ENCODE measurements at regions not wholly inside any gene's neighbourhood (a gene's known extent, or its start where the extent isn't known, plus 50 kb on each side); places are given as distances from the start of the nearest gene placed in this dataset.
A peak's percentile ranks its signal among the peaks of the same experiment; 100 is the strongest.

DNA sequence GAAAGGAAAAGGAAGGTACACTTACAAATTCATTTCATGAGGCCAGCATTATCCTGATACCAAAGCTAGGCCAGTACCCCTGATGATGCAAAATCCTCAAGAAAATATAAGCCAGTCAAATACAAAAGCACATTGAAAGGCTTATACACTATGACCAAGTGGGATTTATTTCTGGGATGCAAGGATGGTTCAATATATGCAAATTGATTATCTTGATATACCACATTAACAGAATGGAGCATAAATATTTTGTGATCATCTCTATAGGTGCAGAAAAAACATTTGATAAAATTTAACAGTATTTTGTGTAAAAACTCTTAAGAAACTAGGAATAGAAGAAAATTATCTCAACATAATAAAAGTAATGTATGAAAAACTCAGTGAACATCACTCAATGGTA is 97.0 kb upstream of the BCAT1 start:
- H3K9me3 ChIP-seq (ENCODE audit: control extremely low read depth in 1 of 3, control insufficient read depth in 2 of 3, insufficient read depth in 1 of 3, low read length in 2 of 3) = peaks cover 0 to 4% (median 2%) of the 10 kb centered on the region in 3 donors
- CTCF ChIA-PET = interaction anchor here (0.7 kb wide), 1 partner anchor 89 kb away, joined by 3 read pairs; no protein-coding TSS in a partner anchor
- H3K4me2 ChIP-seq (replicated peaks; ENCODE audit: low read depth, low read length, poor library complexity, severe bottlenecking) = no peak overlapping the region
- H3K36me3 ChIP-seq (replicated peaks in 1 of 2; ENCODE audit: control extremely low read depth in 1 of 2, control insufficient read depth in 1 of 2, extremely low read depth in 1 of 2, insufficient read depth in 2 of 2, low read length in 1 of 2) = no peaks in the 10 kb centered on the region
- Mint-ChIP-seq H3K4me1 (peaks cover 30% of the 10 kb centered on the region), H3K9me3 (ENCODE audit: insufficient read depth) (peaks cover 2% of the 10 kb centered on the region), H3K4me3 (no peak overlapping the region), H3K27me3 (no peaks in the 10 kb centered on the region), H3K27ac (no peak overlapping the region)
- H2AFZ ChIP-seq (ENCODE audit: insufficient read depth, low read depth, low read length, poor library complexity, severe bottlenecking) = no peak overlapping the region
- ATAC-seq (ENCODE audit: low read depth) (no peak), DNase-seq (no peak)
- peaks cover 14 to 19% of the 10 kb centered on the region in 2 donors for H3K4me1 ChIP-seq (ENCODE audit: control insufficient read depth in 2 of 2, insufficient read depth in 2 of 2, low read length in 2 of 2)
- H3K27ac ChIP-seq (ENCODE audit: low read length in 2 of 2) = no peak overlapping the region
- POLR2A ChIA-PET = no interaction called here
- H3K79me2 ChIP-seq (ENCODE audit: control insufficient read depth, insufficient read depth, low read length) = peaks cover 6% of the 10 kb centered on the region
- H3K4me3 ChIP-seq (ENCODE audit: control extremely low read depth in 1 of 5, extremely low read depth in 1 of 5, insufficient read depth in 1 of 5, low read depth in 2 of 5, low read length in 4 of 5) = no peak overlapping the region
- no peaks in the 10 kb centered on the region for H3K27me3 ChIP-seq (replicated peaks in 1 of 4; ENCODE audit: control extremely low read depth in 1 of 4, control insufficient read depth in 3 of 4, insufficient read depth in 4 of 4, low read length in 3 of 4)
- H3K9ac ChIP-seq (ENCODE audit: low read length) = no peak overlapping the region
- intact Hi-C loops (cut with micrococcal nuclease) = no loop called here
- TF ChIP-seq EZH2 (IDR thresholded peaks at IDR 0.05; ENCODE audit: borderline replicate concordance, insufficient read depth, low read depth, low read length, poor library complexity, severe bottlenecking) = no peak
- TF ChIP-seq, protein P1, sequence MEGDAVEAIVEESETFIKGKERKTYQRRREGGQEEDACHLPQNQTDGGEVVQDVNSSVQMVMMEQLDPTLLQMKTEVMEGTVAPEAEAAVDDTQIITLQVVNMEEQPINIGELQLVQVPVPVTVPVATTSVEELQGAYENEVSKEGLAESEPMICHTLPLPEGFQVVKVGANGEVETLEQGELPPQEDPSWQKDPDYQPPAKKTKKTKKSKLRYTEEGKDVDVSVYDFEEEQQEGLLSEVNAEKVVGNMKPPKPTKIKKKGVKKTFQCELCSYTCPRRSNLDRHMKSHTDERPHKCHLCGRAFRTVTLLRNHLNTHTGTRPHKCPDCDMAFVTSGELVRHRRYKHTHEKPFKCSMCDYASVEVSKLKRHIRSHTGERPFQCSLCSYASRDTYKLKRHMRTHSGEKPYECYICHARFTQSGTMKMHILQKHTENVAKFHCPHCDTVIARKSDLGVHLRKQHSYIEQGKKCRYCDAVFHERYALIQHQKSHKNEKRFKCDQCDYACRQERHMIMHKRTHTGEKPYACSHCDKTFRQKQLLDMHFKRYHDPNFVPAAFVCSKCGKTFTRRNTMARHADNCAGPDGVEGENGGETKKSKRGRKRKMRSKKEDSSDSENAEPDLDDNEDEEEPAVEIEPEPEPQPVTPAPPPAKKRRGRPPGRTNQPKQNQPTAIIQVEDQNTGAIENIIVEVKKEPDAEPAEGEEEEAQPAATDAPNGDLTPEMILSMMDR (IDR thresholded peaks at IDR 0.05) = no peak
- no peaks in the 10 kb centered on the region for H4K20me1 ChIP-seq (ENCODE audit: control insufficient read depth, insufficient read depth, low read length, poor library complexity, severe bottlenecking)

DNA sequence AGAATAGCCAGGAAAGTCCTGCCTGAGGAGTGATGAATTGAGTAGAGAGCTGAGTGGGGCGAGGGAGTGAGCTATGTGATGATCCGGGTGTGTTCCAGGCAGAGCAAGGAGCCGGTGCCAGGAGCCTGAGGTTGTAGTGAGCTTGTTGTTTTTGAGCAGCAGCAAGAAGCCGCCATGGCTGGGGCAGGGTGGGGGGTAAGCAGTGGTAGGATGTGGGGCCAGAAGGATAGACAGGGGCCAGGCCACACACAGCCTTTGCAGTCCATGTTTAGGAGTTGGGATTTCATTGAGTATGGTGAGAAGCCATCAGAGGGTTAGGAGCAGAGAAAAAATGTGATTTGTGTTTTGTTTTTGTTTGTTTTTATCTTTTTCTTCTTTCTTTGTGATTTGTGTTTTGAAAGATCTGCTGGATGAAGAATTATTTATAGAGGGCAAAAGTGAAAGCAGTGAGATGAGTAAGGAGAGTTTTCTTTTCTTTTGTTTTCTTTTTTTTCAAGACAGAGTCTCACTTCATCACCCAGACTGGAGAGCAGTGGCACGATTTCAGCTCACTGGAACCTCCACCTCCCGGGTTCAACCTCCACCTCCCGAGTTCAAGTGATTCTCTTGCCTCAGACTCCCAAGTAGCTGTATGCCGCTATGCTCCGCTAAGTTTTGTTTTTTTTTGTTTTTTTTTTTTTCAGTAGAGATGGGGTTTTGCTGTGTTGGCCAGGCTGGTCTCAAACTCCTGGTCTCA is 92.3 kb upstream of the BCAT1 start:
- no peaks in the 10 kb centered on the region for H4K20me1 ChIP-seq (ENCODE audit: control insufficient read depth, insufficient read depth, low read length, poor library complexity, severe bottlenecking)
- peak overlapping the region; percentile 40 for H3K4me2 ChIP-seq (replicated peaks; ENCODE audit: low read depth, low read length, poor library complexity, severe bottlenecking)
- peak overlapping the region; percentile 41 for H2AFZ ChIP-seq (ENCODE audit: insufficient read depth, low read depth, low read length, poor library complexity, severe bottlenecking)

More for the DNA sequence above, 92.3 kb upstream of the BCAT1 start:
- Histone ChIP-seq H3K27ac (ENCODE audit: low read length in 2 of 2) (no peak overlapping the region), H3K9me3 (ENCODE audit: control extremely low read depth in 1 of 3, control insufficient read depth in 2 of 3, insufficient read depth in 1 of 3, low read length in 2 of 3) (no peaks in the 10 kb centered on the region), H3K4me1 (ENCODE audit: control insufficient read depth in 2 of 2, insufficient read depth in 2 of 2, low read length in 2 of 2) (peaks cover 10 to 21% of the 10 kb centered on the region in 2 donors), H3K36me3 (replicated peaks in 1 of 2; ENCODE audit: control extremely low read depth in 1 of 2, control insufficient read depth in 1 of 2, extremely low read depth in 1 of 2, insufficient read depth in 2 of 2, low read length in 1 of 2) (no peaks in the 10 kb centered on the region), H3K27me3 (replicated peaks in 1 of 4; ENCODE audit: control extremely low read depth in 1 of 4, control insufficient read depth in 3 of 4, insufficient read depth in 4 of 4, low read length in 3 of 4) (no peaks in the 10 kb centered on the region), H3K79me2 (ENCODE audit: control insufficient read depth, insufficient read depth, low read length) (no peaks in the 10 kb centered on the region), H3K9ac (ENCODE audit: low read length) (no peak overlapping the region), H3K4me3 (ENCODE audit: control extremely low read depth in 1 of 5, extremely low read depth in 1 of 5, insufficient read depth in 1 of 5, low read depth in 2 of 5, low read length in 4 of 5) (no peak overlapping the region)
- peaks cover 31% of the 10 kb centered on the region for H3K4me1 Mint-ChIP-seq
- peak overlapping the region; percentile 33 for H3K4me3 Mint-ChIP-seq
- H3K27me3 Mint-ChIP-seq = no peaks in the 10 kb centered on the region
- ChIA-PET POLR2A (interaction anchor here (1.6 kb wide), 1 partner anchor 11 kb away, joined by 6 read pairs; a partner anchor contains a TSS), CTCF (interaction anchor here (0.8 to 5.7 kb wide), 3 partner anchors 11 to 49 kb away, joined by 3 to 19 read pairs (median 4); no protein-coding TSS in a partner anchor)
- intact Hi-C loops (cut with micrococcal nuclease) = no loop called here
- peaks cover 1% of the 10 kb centered on the region for H3K9me3 Mint-ChIP-seq (ENCODE audit: insufficient read depth)
- WGBS (ENCODE audit: insufficient coverage) = 79% methylated on average over 6 of the region's 9 CpGs
- DNase-seq (no peak), ATAC-seq (ENCODE audit: low read depth) (no peak)
- peak overlapping the region; percentile 28 for H3K27ac Mint-ChIP-seq
- no peak for TF ChIP-seq EZH2 (IDR thresholded peaks at IDR 0.05; ENCODE audit: borderline replicate concordance, insufficient read depth, low read depth, low read length, poor library complexity, severe bottlenecking)
- TF ChIP-seq, protein P1 (IDR thresholded peaks at IDR 0.05) = no peak

Data from B cell (primary cell).